ENCODE measurements at regions not wholly inside any gene's neighbourhood (a gene's known extent, or its start where the extent isn't known, plus 50 kb on each side); places are given as distances from the start of the nearest gene placed in this dataset.
"Not testable (repeated sequence)": the region's sequence is repeated elsewhere in the genome, so short reads cannot be mapped to it uniquely, and the experiment has no call there.

- DNase-seq (ENCODE audit: low read depth, low spot score), result no peak
These were observed 99.7 kb upstream of the C14orf180 start for GRCh38 chr14:104479901-104480300.

GRCh38 chr14:104481323-104481722 lies 98.2 kb upstream of the C14orf180 start:
- DNase-seq (ENCODE audit: low read depth, low spot score), result no peak

- not testable (repeated sequence) for DNase-seq (ENCODE audit: low read depth, low spot score)
These were observed 97.5 kb upstream of the C14orf180 start for GRCh38 chr14:104482017-104482416.

DNA sequence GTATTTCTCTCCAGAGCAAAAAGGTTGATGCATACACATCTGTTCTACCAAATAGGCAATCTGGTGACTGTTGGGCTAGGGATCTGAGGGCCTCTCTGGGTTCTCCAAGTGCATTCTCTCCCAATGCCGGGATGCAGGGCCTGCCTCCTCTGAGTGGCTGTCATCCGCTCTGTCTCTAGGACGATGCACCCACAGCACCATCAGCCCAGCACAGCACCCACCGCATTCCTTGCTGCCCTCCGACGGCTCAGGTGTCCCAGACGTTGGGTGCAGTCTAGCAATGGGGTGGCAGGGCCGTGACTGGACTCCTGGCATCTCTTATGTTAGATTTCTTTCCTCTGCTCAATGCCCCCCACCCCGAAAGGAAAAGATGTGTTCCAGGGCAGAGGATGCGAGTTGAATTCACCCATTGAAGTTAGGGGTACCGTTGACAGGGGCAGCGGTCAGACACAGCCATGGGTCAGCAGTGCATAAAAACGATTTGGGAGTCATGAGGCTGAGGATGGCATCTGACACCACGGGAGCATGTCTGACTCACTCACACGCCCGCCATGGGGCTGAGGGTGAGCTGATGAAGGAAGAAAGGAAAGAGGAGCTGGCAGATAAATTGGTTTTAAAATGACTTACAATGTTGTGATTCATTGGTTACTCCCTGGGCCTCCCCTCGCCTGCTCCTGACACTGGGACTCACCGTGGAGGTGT lies 93.2 kb upstream of the C14orf180 start:
- DNase-seq (ENCODE audit: low read depth, low spot score), result no peak

DNA sequence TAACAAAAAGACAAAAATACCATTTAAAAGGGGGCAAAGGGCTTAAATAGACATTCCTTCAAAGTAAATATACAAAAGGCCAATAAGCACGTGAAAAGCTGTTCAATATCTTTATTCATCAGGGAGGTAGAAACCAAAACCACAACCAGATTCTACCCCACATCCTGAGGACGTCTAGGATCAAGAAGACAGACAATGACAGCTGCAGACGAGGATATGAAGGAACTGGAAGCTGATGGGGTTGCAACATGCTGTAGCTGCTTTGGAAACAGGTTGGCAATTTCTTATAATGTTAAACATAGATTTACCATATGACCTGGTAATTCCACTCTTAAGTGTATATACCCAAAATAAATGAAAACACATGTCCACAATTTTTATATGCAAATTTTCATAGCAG lies 85.1 kb upstream of the C14orf180 start:
- no peak for DNase-seq (ENCODE audit: low read depth, low spot score)

DNA sequence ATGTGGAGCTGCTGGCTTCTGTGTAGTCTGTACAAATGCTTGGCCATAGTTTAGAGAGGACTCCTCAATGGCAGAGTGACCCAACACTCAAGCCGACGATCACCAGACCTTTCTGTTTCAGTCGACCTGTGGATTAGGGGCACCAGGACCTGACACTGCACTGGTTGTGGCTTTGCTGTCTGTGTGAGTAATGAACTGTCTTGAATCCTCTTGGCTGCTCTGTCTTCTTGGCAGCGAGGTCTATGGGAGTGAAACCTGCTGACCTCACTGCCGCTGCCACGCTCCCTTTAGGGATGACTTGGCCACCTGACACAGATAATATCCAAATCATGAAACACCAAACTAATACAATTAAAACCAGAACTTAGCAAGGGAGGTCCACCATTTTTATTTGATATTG lies 83.5 kb upstream of the C14orf180 start:
- DNase-seq (ENCODE audit: low read depth, low spot score), result no peak

DNA sequence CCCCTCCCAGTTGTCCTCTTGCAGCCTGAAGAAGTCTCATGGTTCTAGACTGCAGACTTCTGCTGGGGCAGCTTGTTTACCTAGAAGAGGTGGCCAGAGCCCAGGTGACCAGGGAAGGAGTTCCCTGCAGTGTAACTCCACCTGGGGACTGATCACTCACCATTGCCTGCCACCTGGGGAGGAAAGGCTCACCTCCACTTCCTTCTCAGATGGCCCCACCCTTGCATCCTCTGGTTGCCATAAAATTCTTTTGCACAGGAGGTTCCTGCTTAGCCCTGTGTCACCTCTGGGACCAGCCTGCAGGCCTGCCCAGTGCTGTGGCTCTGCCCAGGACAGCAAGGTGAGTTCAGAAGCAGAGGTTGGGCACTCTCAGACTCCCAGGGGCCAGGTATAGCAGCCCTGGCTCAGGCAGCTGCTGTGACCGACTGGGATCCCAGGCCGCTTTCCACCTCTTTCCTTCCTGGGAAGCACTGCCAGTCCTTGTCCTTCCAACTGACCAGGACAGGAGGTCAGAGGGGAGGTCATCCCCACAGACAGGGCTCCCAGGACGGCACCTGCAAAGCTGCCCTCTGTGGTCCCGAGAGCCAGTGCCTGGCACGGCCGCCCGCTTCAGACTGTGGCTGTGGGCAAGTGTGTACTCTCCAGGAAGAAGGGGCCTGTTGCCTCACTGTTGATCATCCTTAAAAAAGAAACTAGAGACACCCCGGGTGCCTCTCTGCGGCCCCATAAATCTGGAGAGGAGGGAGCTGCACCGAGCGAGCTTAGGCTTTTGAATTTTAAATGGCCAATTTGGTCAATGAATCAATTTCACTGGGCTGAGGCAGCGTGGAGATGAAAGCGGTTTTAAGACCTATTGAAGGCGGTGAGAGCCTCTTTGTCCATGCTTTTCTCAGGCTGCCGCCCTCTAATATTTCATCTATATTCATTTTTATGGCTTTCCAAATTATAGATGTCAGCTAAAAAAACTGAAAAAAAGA lies 79.5 kb upstream of the C14orf180 start:
- no peak for DNase-seq (ENCODE audit: low read depth, low spot score)

DNA sequence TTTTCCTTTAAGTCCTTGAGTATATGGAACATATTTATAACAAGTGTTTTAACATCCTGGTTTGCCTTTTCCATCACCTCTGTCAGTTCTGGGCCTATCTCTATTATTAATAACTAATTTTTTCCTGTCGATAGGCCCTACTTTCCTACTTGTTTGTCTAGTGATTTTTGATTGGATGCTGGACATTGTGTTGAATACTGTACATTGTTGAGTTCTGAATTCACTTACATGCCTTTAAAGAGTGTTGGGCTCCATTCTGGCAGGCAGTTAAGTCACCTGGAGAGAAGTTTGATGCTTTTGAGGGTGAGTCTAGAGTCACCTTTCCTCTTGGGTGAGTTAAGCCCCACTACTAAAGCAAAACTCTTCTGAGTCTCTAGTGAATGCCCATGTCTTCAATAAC lies 77.5 kb upstream of the C14orf180 start:
- no peak for DNase-seq (ENCODE audit: low read depth, low spot score)

- DNase-seq (ENCODE audit: low read depth, low spot score), result no peak
These were observed 75.9 kb upstream of the C14orf180 start for GRCh38 chr14:104503691-104504090.

DNA sequence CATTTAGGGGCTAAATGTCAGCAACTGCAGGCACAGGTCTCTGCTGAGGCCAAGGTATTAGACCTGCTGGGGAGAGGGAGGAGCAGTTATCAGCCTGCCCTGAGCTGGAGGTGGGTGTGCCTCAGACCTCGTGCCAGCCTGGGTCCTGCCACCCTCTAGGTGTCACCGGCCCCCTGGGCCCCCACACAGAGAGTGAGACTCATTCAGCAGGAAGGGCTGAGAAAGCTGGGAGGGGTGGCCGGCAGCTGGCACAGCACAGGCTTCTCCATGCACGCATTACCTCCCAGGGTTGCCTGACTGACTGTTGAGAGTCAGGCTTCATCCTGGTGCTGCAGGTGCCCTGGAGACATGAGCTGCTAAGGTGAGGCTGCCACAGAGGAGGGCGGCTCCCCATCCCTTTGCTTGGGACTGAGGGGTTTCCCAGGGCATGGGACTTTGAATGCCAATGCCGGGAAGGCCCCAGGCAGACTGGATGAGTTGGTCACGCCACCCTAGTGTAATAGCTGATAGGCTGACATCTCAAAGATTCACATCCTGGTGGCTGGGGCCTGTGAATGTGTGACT lies 75.3 kb upstream of the C14orf180 start:
- DNase-seq (ENCODE audit: low read depth, low spot score), result no peak

GRCh38 chr14:104505085-104506074 lies 74.2 kb upstream of the C14orf180 start:
- DNase-seq (ENCODE audit: low read depth, low spot score), result no peak

DNA sequence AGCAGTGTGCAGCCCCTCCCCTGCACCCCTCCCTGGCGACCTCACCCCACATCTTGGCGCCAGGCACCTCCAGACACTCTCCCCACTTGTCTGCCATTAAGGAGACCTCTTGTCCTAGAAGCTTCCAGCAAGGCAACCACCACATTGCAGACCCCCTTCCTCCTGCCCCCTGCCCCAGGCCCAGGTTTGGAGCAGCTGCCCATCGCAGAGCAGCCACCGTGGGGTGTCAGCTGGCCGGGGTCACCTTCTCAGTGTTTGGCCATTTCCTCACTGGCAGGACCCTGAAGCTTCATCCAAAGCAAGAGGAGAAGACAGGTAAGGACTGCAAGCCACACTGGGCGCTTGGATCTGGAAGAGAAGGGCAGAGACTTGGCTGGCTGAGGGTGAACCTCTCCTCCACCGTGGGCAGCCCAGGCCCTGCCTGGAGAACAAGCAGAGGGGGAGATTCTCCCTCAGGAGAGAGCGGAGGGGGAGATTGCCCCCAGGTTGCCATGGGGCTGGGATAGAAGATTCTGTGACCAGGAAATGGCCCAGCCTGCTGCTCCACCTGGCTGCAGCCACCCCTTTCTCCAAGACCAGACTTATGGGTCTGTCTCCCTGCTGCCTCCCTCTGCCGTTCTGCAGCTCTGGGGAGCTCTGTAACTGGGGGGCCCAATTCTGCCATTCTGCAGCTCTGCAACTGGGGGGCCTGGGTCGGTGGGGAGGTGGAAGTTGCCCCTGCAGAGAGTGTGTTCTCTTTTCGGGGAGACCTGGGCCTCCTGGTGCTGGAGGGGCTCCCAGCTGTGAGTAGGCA lies 72.9 kb upstream of the C14orf180 start:
- no peak for DNase-seq (ENCODE audit: low read depth, low spot score)

- no peak for DNase-seq (ENCODE audit: low read depth, low spot score)
These were observed 72.1 kb upstream of the C14orf180 start for GRCh38 chr14:104507443-104507842.

DNA sequence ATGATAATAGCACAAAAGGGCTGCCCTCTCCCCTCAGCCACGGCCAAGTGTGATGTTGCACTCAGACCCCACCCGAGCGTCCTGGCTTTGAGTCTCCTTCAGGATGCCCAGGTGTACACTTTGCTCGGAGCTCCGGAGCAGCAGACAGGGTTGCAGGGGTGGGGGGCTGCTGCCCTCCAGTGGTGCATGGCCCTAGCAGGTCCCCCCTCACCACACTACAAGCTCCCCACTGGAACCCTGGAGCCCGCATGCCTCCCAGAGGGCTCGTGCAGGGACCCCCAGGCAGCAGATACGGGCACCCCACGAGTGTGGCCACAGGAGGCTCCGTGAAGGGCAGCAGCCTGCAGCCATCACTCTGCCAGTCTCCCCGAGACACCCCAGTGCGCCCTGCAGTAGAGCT lies 69.9 kb upstream of the C14orf180 start:
- no peak for DNase-seq (ENCODE audit: low read depth, low spot score)

GRCh38 chr14:104510216-104510615 lies 69.3 kb upstream of the C14orf180 start:
- DNase-seq (ENCODE audit: low read depth, low spot score), result peak; percentile 22

DNA sequence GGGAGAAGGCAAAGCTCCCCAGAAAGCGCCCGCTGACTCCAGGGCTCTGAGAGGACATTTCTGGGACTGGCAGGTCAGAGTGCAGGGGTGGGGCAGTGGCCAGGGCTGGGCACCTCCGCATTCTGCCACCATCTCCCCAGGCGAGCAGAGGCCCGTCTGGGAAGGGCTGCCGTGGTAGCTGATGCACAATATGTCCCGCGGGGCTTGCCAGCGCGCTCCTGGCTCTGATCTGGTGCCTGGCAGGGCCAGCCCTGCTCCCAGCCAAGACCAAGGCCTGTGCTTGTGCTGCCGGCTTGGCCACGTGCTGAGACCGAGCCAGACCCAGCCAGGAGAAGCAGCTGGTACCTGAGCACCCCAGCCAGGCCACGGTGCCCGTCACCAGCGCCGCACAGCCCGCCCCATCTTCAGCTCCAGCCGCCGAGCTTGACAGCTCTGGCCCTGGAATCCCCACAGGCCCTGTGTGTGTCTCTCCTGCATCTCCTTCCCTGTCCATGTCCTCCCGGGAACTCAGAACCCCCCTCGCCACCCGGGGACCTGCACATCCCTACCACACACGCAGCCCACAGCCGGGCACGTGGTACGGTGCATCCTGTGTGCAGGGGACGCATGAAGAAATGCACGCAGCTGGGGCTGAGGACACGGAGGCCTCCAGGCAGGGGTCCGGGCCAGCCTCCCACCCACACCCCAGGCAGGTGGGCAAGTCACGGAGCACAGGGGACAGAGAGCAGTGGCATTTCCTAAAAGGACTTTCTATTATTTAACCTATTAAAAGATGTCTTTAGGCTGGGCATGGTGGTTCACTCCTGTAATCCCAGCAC lies 68.6 kb upstream of the C14orf180 start:
- no peak for DNase-seq (ENCODE audit: low read depth, low spot score)

- no peak for DNase-seq (ENCODE audit: low read depth, low spot score)
These were observed 67.5 kb upstream of the C14orf180 start for GRCh38 chr14:104512061-104512460.

DNA sequence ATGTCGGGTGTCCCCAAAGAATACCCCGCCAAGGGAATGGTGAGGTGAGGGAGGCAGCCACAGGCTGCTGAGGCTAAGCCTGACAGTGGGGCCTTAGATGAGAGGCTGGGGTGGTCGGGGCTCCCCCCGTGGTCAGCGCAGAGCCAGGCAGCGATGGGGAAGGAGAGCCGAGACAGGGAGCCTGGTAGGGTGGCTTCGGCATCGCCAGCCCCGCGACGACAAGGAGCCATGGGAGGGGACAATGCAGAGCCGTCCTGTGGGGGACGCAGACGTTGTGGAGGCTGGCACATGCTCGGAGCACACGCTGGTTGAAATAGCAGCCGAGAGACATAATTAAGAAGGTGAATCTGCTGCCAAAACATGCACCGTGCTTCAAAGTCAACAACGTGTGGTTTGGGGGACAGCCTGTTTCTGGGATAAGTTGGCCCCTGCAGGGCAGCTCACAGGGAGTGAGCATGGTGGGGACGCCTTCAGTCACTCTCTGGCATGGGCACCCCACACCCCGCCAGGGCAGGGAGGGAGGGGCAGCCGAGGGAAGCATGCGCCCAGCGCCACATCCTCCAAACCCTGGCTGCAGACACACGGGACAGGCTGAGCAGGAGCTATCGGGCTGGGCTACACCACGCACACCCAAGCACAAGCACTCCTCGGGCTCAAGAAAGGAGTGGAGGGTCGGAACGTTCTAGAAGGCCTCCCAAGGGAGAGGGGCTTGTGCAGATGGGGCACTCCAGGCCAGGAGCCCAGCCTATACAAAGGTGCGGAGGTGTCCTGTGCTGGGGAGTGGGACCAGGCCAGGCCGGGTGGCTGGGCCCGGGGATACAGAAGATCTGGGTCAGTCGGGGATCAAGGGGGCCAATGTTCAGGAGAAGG lies 66.6 kb upstream of the C14orf180 start:
- DNase-seq (ENCODE audit: low read depth, low spot score), result no peak

DNA sequence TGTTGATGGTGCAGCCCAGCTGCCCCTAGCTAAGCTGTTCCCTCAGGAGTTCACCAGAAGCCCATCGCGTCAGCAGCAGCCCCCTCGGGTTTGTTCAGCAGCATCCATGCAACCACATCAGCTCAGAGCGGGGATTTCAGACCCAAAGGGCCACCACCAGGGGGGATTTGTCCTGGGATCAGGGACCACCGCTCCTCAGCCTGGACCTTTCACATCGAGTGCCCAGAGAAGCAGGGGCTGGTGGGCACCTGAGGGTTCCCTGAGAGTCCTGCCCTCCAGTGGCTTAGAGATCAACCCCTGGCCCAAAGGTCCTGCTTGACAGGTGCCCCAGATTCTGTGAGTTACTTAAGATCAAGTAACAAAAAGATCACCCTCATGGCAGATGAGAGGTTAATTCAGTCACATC lies 65.9 kb upstream of the C14orf180 start:
- no peak for DNase-seq (ENCODE audit: low read depth, low spot score)

Data from ELF-1 (cell line).